Aorta (tissue), 5 donors: ENCODE measurements at regions not wholly inside any gene's neighbourhood (a gene's known extent, or its start where the extent isn't known, plus 50 kb on each side); places are given as distances from the start of the nearest gene placed in this dataset.

Experiments
- ATAC-seq: fragments of 200-7000 bp; cut with Tn5 transposase; one replicate; pipeline ENCODE4 v1.9.1; 2022; ENCODE audit warnings: moderate library complexity; ENCODE audit not compliant: low FRiP score
- DNase-seq, 2 donors: peaks; one replicate each; pipeline ENCODE4 v3.0.0-alpha.2; 2020
- H3K27ac ChIP-seq, 2 donors: one replicate each; pipeline ENCODE4 v1.5.1; 2013; ENCODE audit warnings: low read length in 2 of 2, mild to moderate bottlenecking in 2 of 2, moderate library complexity in 2 of 2, control low read depth in 1 of 2, inconsistent platforms in 1 of 2, low read depth in 1 of 2
- H3K27me3 ChIP-seq, 2 donors: one replicate each; pipeline ENCODE4 v1.6.1; 2013; ENCODE audit warnings: control low read depth in 1 of 2, low read length in 1 of 2, mild to moderate bottlenecking in 1 of 2, moderate library complexity in 1 of 2; ENCODE audit not compliant: insufficient read depth in 2 of 2, control insufficient read depth in 1 of 2
- H3K36me3 ChIP-seq, 2 donors: one replicate each; pipeline ENCODE4 v1.6.1; 2013; ENCODE audit warnings: control low read depth in 1 of 2, low read length in 1 of 2, mild to moderate bottlenecking in 1 of 2; ENCODE audit not compliant: insufficient read depth in 2 of 2, control insufficient read depth in 1 of 2
- H3K4me1 ChIP-seq, 2 donors: one replicate each; pipeline ENCODE4 v1.6.1; 2013; ENCODE audit warnings: low read length in 2 of 2, control low read depth in 1 of 2, mild to moderate bottlenecking in 1 of 2, moderate library complexity in 1 of 2; ENCODE audit not compliant: insufficient read depth in 2 of 2, control insufficient read depth in 1 of 2
- H3K4me3 ChIP-seq, 2 donors: one replicate each; pipeline ENCODE4 v1.5.1; 2013; ENCODE audit warnings: low read length in 2 of 2, control low read depth in 1 of 2, mild to moderate bottlenecking in 1 of 2
- H3K9me3 ChIP-seq: one replicate; pipeline ENCODE4 v1.6.1; 2013; ENCODE audit warnings: mild to moderate bottlenecking, low read length; ENCODE audit not compliant: control insufficient read depth
- WGBS, 2 donors: extraction: QIAGEN DNeasy Blood & Tissue Kit; methylation state at CpG; one replicate each; pipeline ENCODE4 v1.1.7; 2013; 5-methylcytosine and 5-hydroxymethylcytosine counted together
- intact Hi-C, 2 donors: fragments of 100-400 bp; cut with DNase I; formaldehyde crosslinking; loops; one replicate each; pipeline versions ENCODE4 v1.14.2 to v1.15.0; 2022
- donor health status: healthy with polysubstance abuse.
- donor health status: Bipolar disorder and iron deficiency.
- donor health status: DM: no; HTN: no; CAD: no.
- donor health status: DM: no; HTN: no; CAD: no.
- donor health status: DM: yes; HTN: yes; CAD: no.

DNA sequence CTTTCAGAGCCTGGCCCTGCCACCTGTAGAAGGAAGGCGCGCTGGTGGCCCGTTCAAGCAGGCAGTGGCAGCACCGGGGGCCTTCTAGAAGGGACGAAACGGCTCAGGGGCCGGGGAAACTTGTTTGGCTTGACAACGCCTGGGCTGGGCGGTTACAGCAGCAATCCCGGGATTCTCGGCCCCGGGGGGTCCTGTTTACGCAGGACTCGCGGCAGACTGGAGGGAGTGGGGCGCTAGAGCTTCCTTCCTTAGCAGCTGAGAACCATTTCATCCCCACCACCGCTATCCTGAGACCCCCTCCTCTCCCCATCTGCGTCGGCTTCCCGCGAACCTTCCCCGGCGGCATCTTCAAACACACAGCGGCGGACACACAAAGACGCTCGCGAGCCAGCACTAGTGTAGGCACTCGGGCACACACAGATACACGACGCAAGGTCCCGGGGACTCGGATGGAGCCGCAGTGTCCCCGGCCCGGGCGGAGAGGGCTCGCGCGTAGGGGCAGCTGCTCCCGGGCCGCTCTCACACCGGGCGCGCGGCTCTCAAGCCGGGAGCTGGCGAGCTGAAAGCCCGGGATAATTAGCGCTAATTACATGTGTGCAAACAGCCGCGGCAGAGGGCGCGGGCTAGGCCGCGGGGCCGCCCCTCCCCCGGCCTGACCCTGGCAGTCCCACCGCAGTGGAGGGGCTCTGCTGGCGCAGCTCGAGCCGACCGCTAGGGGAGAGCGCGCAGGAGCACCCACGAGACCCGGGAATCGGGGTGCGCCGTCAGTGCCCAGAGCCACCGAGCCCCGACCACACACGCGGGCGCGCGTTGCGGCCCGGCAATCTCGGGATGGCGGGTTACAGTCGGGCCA lies 271.4 kb downstream of the FOXD2 start:
- peak; percentile 68 for ATAC-seq
- intact Hi-C loops, result loop anchor here (5.0 to 10.0 kb wide), 5 partner anchors 52 to 524 kb away; no protein-coding TSS in a partner anchor
- H3K9me3 ChIP-seq, result no peaks in the 10 kb centered on the region
- H3K4me1 ChIP-seq, result no peaks in the 10 kb centered on the region
- H3K4me3 ChIP-seq, result peak overlapping the region in 1 of 2 donors; percentile 6
- H3K36me3 ChIP-seq, result no peaks in the 10 kb centered on the region
- WGBS, 2 donors, result 14 to 20% methylated on average over 69 to 82 of the region's 82 CpGs
- no peak for DNase-seq
- no peak overlapping the region for H3K27ac ChIP-seq
- no peaks in the 10 kb centered on the region for H3K27me3 ChIP-seq

GRCh38 chr1:47709872-47710231 lies 272.0 kb downstream of the FOXD2 start:
- Histone ChIP-seq H3K36me3 (no peaks in the 10 kb centered on the region), H3K4me1 (no peaks in the 10 kb centered on the region), H3K4me3 (peak overlapping the region in 1 of 2 donors; percentile 6), H3K27ac (no peak overlapping the region), H3K9me3 (no peaks in the 10 kb centered on the region), H3K27me3 (no peaks in the 10 kb centered on the region)
- no peak for DNase-seq
- WGBS, 2 donors, result 1% methylated on average over 24 to 25 of the region's 25 CpGs
- intact Hi-C loops, result loop anchor here (1.0 to 10.0 kb wide), 10 partner anchors 53 to 533 kb away; no protein-coding TSS in a partner anchor
- ATAC-seq, result peak; percentile 69

GRCh38 chr1:47710329-47711071 lies 272.7 kb downstream of the FOXD2 start:
- Histone ChIP-seq H3K9me3 (no peaks in the 10 kb centered on the region), H3K36me3 (no peaks in the 10 kb centered on the region), H3K4me1 (no peaks in the 10 kb centered on the region), H3K4me3 (no peak overlapping the region), H3K27ac (no peak overlapping the region), H3K27me3 (no peaks in the 10 kb centered on the region)
- peak; percentile 92 for ATAC-seq
- WGBS, 2 donors, result 3% methylated on average over 46 of the region's 46 CpGs
- DNase-seq, result peak; percentile 78 to 94
- intact Hi-C loops, result loop anchor here (1.0 to 5.0 kb wide), 5 partner anchors 203 to 533 kb away; no protein-coding TSS in a partner anchor
